H1 (cell line): ENCODE measurements at regions not wholly inside any gene's neighbourhood (a gene's known extent, or its start where the extent isn't known, plus 50 kb on each side); places are given as distances from the start of the nearest gene placed in this dataset.

ENCODE experiments used
- CBX5 ChIP-seq: fragments of 300-800, 300-1000 bp; sonication (generic); IDR thresholded peaks from 2 replicates; pipeline ENCODE4 v1.7.1; 2016; ENCODE audit warnings: antibody characterized with exemption, low read length, low read depth
- EZH2 ChIP-seq: fragments of 200-600 bp; sonication (generic); IDR thresholded peaks from 2 replicates; pipeline ENCODE4 v1.7.1; 2012; ENCODE audit warnings: low read depth, mild to moderate bottlenecking, moderate library complexity, low read length, inconsistent platforms; ENCODE audit not compliant: severe bottlenecking
- JUN ChIP-seq: IDR thresholded peaks from 2 replicates; pipeline ENCODE4 v1.6.1; 2011; ENCODE audit warnings: low read depth, mild to moderate bottlenecking, improper control_type of control experiment, low read length
- JUND ChIP-seq: IDR thresholded peaks from 2 replicates; pipeline ENCODE4 v1.6.1; 2011; ENCODE audit warnings: mild to moderate bottlenecking, improper control_type of control experiment, low read length
- POLR2A ChIP-seq, 2 experiments: IDR thresholded peaks; 1 replicate in 1 of 2; 2 replicates in 1 of 2; pipeline ENCODE4 v1.6.1; 2011; ENCODE audit warnings: low read depth in 2 of 2, low read length in 2 of 2, mild to moderate bottlenecking in 2 of 2; ENCODE audit errors: control extremely low read depth in 1 of 2
- POLR2AphosphoS5 ChIP-seq: IDR thresholded peaks from 2 replicates; pipeline ENCODE4 v1.6.1; 2011; ENCODE audit warnings: low read depth, low read length
- SP4 ChIP-seq: IDR thresholded peaks from 2 replicates; pipeline ENCODE4 v1.6.1; 2012; ENCODE audit warnings: low read length, inconsistent platforms
- TF ChIP-seq, protein P1 (sequence below), 3 experiments: IDR thresholded peaks; 1 replicate in 2 of 3; 2 replicates in 1 of 3; pipeline versions ENCODE4 v1.5.1 to v1.6.1; 2011; ENCODE audit warnings: low read length in 3 of 3, mild to moderate bottlenecking in 3 of 3, inconsistent platforms in 2 of 3, low read depth in 1 of 3, moderate library complexity in 1 of 3; ENCODE audit not compliant: insufficient read depth in 1 of 3; ENCODE audit errors: control extremely low read depth in 1 of 3

DNA sequence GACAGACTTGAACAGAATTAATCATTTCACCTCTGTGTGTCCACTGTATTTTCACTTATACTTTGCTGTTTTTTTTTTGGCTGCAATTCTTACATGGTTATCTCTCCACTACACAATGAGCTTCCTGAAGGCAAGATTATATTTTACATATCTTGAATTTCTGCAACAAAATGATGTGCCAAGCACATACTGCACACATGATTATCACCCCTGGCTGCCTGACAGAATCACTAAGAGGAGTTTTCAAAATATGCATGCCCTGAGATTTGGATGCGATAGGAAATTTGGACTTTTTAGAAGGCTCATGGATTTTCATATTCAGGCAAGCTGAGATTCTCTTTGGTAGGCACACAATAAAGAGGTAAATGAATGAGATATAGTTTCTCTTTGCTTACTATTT, 1162.1 kb upstream of the IGFBP7 start:
- no peak for TF ChIP-seq POLR2AphosphoS5
- TF ChIP-seq JUN: no peak
- TF ChIP-seq, protein P1, sequence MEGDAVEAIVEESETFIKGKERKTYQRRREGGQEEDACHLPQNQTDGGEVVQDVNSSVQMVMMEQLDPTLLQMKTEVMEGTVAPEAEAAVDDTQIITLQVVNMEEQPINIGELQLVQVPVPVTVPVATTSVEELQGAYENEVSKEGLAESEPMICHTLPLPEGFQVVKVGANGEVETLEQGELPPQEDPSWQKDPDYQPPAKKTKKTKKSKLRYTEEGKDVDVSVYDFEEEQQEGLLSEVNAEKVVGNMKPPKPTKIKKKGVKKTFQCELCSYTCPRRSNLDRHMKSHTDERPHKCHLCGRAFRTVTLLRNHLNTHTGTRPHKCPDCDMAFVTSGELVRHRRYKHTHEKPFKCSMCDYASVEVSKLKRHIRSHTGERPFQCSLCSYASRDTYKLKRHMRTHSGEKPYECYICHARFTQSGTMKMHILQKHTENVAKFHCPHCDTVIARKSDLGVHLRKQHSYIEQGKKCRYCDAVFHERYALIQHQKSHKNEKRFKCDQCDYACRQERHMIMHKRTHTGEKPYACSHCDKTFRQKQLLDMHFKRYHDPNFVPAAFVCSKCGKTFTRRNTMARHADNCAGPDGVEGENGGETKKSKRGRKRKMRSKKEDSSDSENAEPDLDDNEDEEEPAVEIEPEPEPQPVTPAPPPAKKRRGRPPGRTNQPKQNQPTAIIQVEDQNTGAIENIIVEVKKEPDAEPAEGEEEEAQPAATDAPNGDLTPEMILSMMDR (IDR thresholded peaks at IDR 0.05; ENCODE audit: control extremely low read depth in 1 of 3, insufficient read depth in 1 of 3, low read depth in 1 of 3, low read length in 3 of 3): no peak
- TF ChIP-seq POLR2A (IDR thresholded peaks at IDR 0.05; ENCODE audit: control extremely low read depth in 1 of 2, low read depth in 2 of 2, low read length in 2 of 2): no peak
- no peak for TF ChIP-seq JUND
- no peak for TF ChIP-seq SP4
- TF ChIP-seq CBX5: no peak
- TF ChIP-seq EZH2: no peak
